IMR-90 (cell line): ENCODE measurements at regions not wholly inside any gene's neighbourhood (a gene's known extent, or its start where the extent isn't known, plus 50 kb on each side); places are given as distances from the start of the nearest gene placed in this dataset.

ENCODE experiments used
- ATAC-seq: fragments of 200-7000 bp; cut with Tn5 transposase; 2 replicates; pipeline ENCODE4 v1.9.1; 2020; ENCODE audit warnings: low read depth, mild to moderate bottlenecking, moderate library complexity
- BruUV-seq: library from RNA; stranded (reverse); fragments of 400-500 nt; replicated peaks from 2 replicates; lab custom pipeline; 2021; lab: Mats Ljungman, UMichigan
- CTCF ChIA-PET: fragments of 300-600 bp; formaldehyde crosslinking; extraction: SDS; loops from one replicate; lab custom pipeline; 2021; ENCODE audit warnings: antibody characterized with exemption; lab: Yijun Ruan, JAX
- POLR2A ChIA-PET: fragments of 300-600 bp; sonication (Branson Sonifier 250); formaldehyde crosslinking; loops from one replicate; lab custom pipeline; 2022; ENCODE audit warnings: antibody characterized with exemption; ENCODE audit not compliant: unreplicated experiment; lab: Charles Lee
- DNase-seq: peaks from one replicate; pipeline ENCODE4 v3.0.0; 2013
- H2AFZ ChIP-seq: replicated peaks from 2 replicates; pipeline ENCODE3; 2013; ENCODE audit warnings: low read length, mild to moderate bottlenecking; ENCODE audit not compliant: poor library complexity
- H2AK5ac ChIP-seq: 2 replicates; pipeline ENCODE4 v1.6.1; 2013; ENCODE audit warnings: low read depth, low read length, inconsistent platforms
- H2AK9ac ChIP-seq: replicated peaks from 2 replicates; pipeline ENCODE3; 2013; ENCODE audit warnings: mild to moderate bottlenecking, low read depth, low read length, moderate library complexity; ENCODE audit not compliant: poor library complexity
- H2BK120ac ChIP-seq: 2 replicates; pipeline ENCODE4 v1.6.1; 2013; ENCODE audit warnings: low read depth, low read length, inconsistent platforms
- H2BK15ac ChIP-seq: 3 replicates; pipeline ENCODE4 v1.6.1; 2013; ENCODE audit warnings: low read depth, low read length, inconsistent platforms
- H2BK20ac ChIP-seq: 2 replicates; pipeline ENCODE4 v1.6.1; 2013; ENCODE audit warnings: low read depth, mild to moderate bottlenecking, inconsistent platforms, low read length, moderate library complexity
- H2BK5ac ChIP-seq: 2 replicates; pipeline ENCODE4 v1.6.1; 2013; ENCODE audit warnings: mild to moderate bottlenecking, low read depth, low read length, inconsistent platforms; ENCODE audit not compliant: poor library complexity, severe bottlenecking
- H3K14ac ChIP-seq: replicated peaks from 2 replicates; pipeline ENCODE4 v1.6.1; 2013; ENCODE audit warnings: low read depth, low read length, inconsistent platforms
- H3K18ac ChIP-seq: 2 replicates; pipeline ENCODE4 v1.6.1; 2013; ENCODE audit warnings: low read depth, low read length, control low read depth
- H3K23ac ChIP-seq: 2 replicates; pipeline ENCODE4 v1.6.1; 2013; ENCODE audit warnings: low read depth, low read length, inconsistent platforms
- H3K27ac ChIP-seq: 2 replicates; pipeline ENCODE4 v1.5.1; 2013; ENCODE audit warnings: mild to moderate bottlenecking, control low read depth, low read length; ENCODE audit not compliant: insufficient read depth
- H3K27me3 ChIP-seq: 2 replicates; pipeline ENCODE4 v1.6.1; 2013; ENCODE audit warnings: low read length; ENCODE audit not compliant: control insufficient read depth, insufficient read depth
- H3K36me3 ChIP-seq: 2 replicates; pipeline ENCODE4 v1.6.1; 2013; ENCODE audit warnings: low read length, mixed read lengths; ENCODE audit not compliant: control insufficient read depth, insufficient read depth
- H3K4ac ChIP-seq: 2 replicates; pipeline ENCODE4 v1.6.1; 2013; ENCODE audit warnings: low read depth, low read length, inconsistent platforms
- H3K4me1 ChIP-seq: 2 replicates; pipeline ENCODE4 v1.6.1; 2013; ENCODE audit warnings: low read length, mixed read lengths; ENCODE audit not compliant: control insufficient read depth, insufficient read depth
- H3K4me2 ChIP-seq: 2 replicates; pipeline ENCODE4 v1.6.1; 2013; ENCODE audit warnings: low read depth, mild to moderate bottlenecking, control low read depth, low read length, moderate library complexity
- H3K4me3 ChIP-seq: 2 replicates; pipeline ENCODE4 v1.5.1; 2013; ENCODE audit warnings: low read depth, mild to moderate bottlenecking, control low read depth, low read length, moderate library complexity; ENCODE audit not compliant: insufficient read depth
- H3K56ac ChIP-seq: 2 replicates; pipeline ENCODE4 v1.6.1; 2013; ENCODE audit warnings: low read length, inconsistent platforms; ENCODE audit not compliant: insufficient read depth; ENCODE audit errors: extremely low read depth
- H3K79me1 ChIP-seq, 2 experiments: 2 replicates each; pipeline ENCODE4 v1.6.1; 2013; ENCODE audit warnings: low read length in 2 of 2, inconsistent platforms in 1 of 2, low read depth in 1 of 2
- H3K9ac ChIP-seq: 2 replicates; pipeline ENCODE4 v1.6.1; 2013; ENCODE audit warnings: low read depth, low read length, control low read depth
- H3K9me1 ChIP-seq: 2 replicates; pipeline ENCODE4 v1.6.1; 2013; ENCODE audit warnings: low read length, inconsistent platforms; ENCODE audit not compliant: insufficient read depth
- H3K9me3 ChIP-seq: 2 replicates; pipeline ENCODE4 v1.6.1; 2013; ENCODE audit warnings: low read length; ENCODE audit not compliant: control insufficient read depth, insufficient read depth
- H4K20me1 ChIP-seq: 2 replicates; pipeline ENCODE4 v1.6.1; 2013; ENCODE audit warnings: low read length, inconsistent platforms; ENCODE audit not compliant: insufficient read depth
- H4K5ac ChIP-seq: 2 replicates; pipeline ENCODE4 v1.6.1; 2013; ENCODE audit warnings: mild to moderate bottlenecking, low read depth, low read length, control low read depth
- H4K8ac ChIP-seq, 2 experiments: 2 replicates each; pipeline ENCODE4 v1.6.1; 2013; ENCODE audit warnings: low read depth in 2 of 2, low read length in 2 of 2, control low read depth in 1 of 2, inconsistent platforms in 1 of 2
- H4K91ac ChIP-seq: 2 replicates; pipeline ENCODE4 v1.6.1; 2013; ENCODE audit warnings: low read depth, low read length, inconsistent platforms; ENCODE audit not compliant: insufficient read depth
- ELK1 ChIP-seq: fragments of 150-350 bp; IDR thresholded peaks from 2 replicates; pipeline ENCODE4 v1.6.1; 2016; ENCODE audit warnings: low read depth, mild to moderate bottlenecking, low read length, moderate library complexity, borderline replicate concordance
- POLR2A ChIP-seq: IDR thresholded peaks from 2 replicates; pipeline ENCODE4 v1.6.1; 2012; ENCODE audit warnings: mild to moderate bottlenecking, low read depth, low read length
- RCOR1 ChIP-seq: IDR thresholded peaks from 2 replicates; pipeline ENCODE4 v1.6.1; 2012; ENCODE audit warnings: mild to moderate bottlenecking, low read length, improper control_type of control experiment; ENCODE audit not compliant: insufficient replicate concordance
- WGBS, 2 experiments: methylation state at CpG; one replicate each; pipeline versions ENCODE4 v1.1.5 to v1.1.7; 2013; ENCODE audit warnings: missing lambda C conversion rate in 2 of 2; ENCODE audit not compliant: insufficient read length in 1 of 2; ENCODE audit errors: extremely low coverage in 2 of 2; 5-methylcytosine and 5-hydroxymethylcytosine counted together
- dilution Hi-C: fragments of 300-500 bp; cut with HindIII; formaldehyde crosslinking; loops from one replicate; pipeline ENCODE4 v1.14.3; 2018; ENCODE audit warnings: low sequenced_read_pairs; ENCODE audit not compliant: unreplicated experiment
- in situ Hi-C: fragments of 300-500 bp; cut with MboI; formaldehyde crosslinking; loops from 3 replicates; pipeline ENCODE4 v1.14.3; 2019; ENCODE audit warnings: low sequenced_read_pairs, inconsistent platforms, mixed read lengths
- intact Hi-C: fragments of 100-400 bp; cut with micrococcal nuclease; formaldehyde crosslinking; loops from 2 replicates; pipeline ENCODE4 v1.10.0; 2022

- in situ Hi-C loops (no loop called here), intact Hi-C loops (no loop called here), dilution Hi-C loops (no loop called here)
- H4K91ac ChIP-seq = no peak overlapping the region
- ATAC-seq = no peak
- H3K14ac ChIP-seq = no peak overlapping the region
- WGBS, 2 experiments = 100% methylated on average over 2 of the region's 4 CpGs; no CpG with 5 or more reads in 1 of the 2 experiments
- no peak overlapping the region for H2BK5ac ChIP-seq
- no peak for DNase-seq
- no peak overlapping the region for H2AK5ac ChIP-seq
- no peak overlapping the region for H2BK120ac ChIP-seq
- ChIA-PET POLR2A (no interaction called here), CTCF (no interaction called here)
- H3K4me1 ChIP-seq = no peaks in the 10 kb centered on the region
- H3K27ac ChIP-seq = no peak overlapping the region
- no peak overlapping the region for H4K5ac ChIP-seq
- H3K9me3 ChIP-seq = peaks cover 6% of the 10 kb centered on the region
- H2AK9ac ChIP-seq = no peak overlapping the region
- H3K27me3 ChIP-seq = no peaks in the 10 kb centered on the region
- H3K9me1 ChIP-seq = no peaks in the 10 kb centered on the region
- H2BK20ac ChIP-seq = no peak overlapping the region
- no peak overlapping the region for H2BK15ac ChIP-seq
- H3K79me1 ChIP-seq = no peaks in the 10 kb centered on the region
- H3K56ac ChIP-seq = no peak overlapping the region
- H3K4me2 ChIP-seq = no peak overlapping the region
- H4K20me1 ChIP-seq = no peaks in the 10 kb centered on the region
- H4K8ac ChIP-seq = no peak overlapping the region
- BruUV-seq = no TSS peak
- H3K4me3 ChIP-seq = no peak overlapping the region
- TF ChIP-seq POLR2A (no peak), RCOR1 (no peak), ELK1 (no peak)
- H3K18ac ChIP-seq = no peak overlapping the region
- no peak overlapping the region for H3K9ac ChIP-seq
- no peak overlapping the region for H3K4ac ChIP-seq
- no peak overlapping the region for H3K23ac ChIP-seq
- H3K36me3 ChIP-seq = no peaks in the 10 kb centered on the region
- no peak overlapping the region for H2AFZ ChIP-seq
Observed at GRCh38 chr3:5464649-5465048, 277.1 kb downstream of the EDEM1 start.
